Smooth muscle cell (in vitro differentiated cells): ENCODE measurements at regions not wholly inside any gene's neighbourhood (a gene's known extent, or its start where the extent isn't known, plus 50 kb on each side); places are given as distances from the start of the nearest gene placed in this dataset.

Experiments used
- DNase-seq: peaks from one replicate; lab custom pipeline; 2025; ENCODE audit not compliant: unreplicated experiment; lab: John Stamatoyannopoulos, UW
- H2AFZ ChIP-seq: fragments of 200-600 bp; sonication (generic); 2 replicates; pipeline ENCODE4 v1.6.0; 2016; ENCODE audit warnings: antibody characterized with exemption, low read depth, mild to moderate bottlenecking
- H3F3A ChIP-seq: fragments of 200-600 bp; sonication (generic); 2 replicates; pipeline ENCODE4 v1.6.0; 2017; ENCODE audit warnings: antibody characterized with exemption, low read depth
- H3K27ac ChIP-seq: fragments of 200-600 bp; sonication (generic); 2 replicates; pipeline ENCODE4 v1.5.1; 2016; ENCODE audit warnings: low read depth, mild to moderate bottlenecking
- H3K27me3 ChIP-seq: fragments of 200-600 bp; sonication (generic); 2 replicates; pipeline ENCODE4 v1.6.1; 2016; ENCODE audit warnings: low read depth, mild to moderate bottlenecking
- H3K36me3 ChIP-seq: fragments of 200-600 bp; sonication (generic); 2 replicates; pipeline ENCODE4 v1.5.1; 2016; ENCODE audit warnings: low read depth
- H3K4me1 ChIP-seq: fragments of 200-600 bp; sonication (generic); 2 replicates; pipeline ENCODE4 v1.5.1; 2016; ENCODE audit warnings: low read depth
- H3K4me2 ChIP-seq: fragments of 200-600 bp; sonication (generic); 2 replicates; pipeline ENCODE4 v1.6.0; 2016; ENCODE audit warnings: mild to moderate bottlenecking
- H3K4me3 ChIP-seq: fragments of 200-600 bp; sonication (generic); 2 replicates; pipeline ENCODE4 v1.5.1; 2016; ENCODE audit warnings: mild to moderate bottlenecking
- H3K79me2 ChIP-seq: fragments of 200-600 bp; sonication (generic); 2 replicates; pipeline ENCODE4 v1.6.0; 2016; ENCODE audit warnings: low read depth, mild to moderate bottlenecking
- H3K9ac ChIP-seq: fragments of 200-600 bp; sonication (generic); 2 replicates; pipeline ENCODE4 v1.6.0; 2016; ENCODE audit warnings: low read depth
- H3K9me3 ChIP-seq: fragments of 200-600 bp; sonication (generic); replicated peaks from 2 replicates; pipeline ENCODE4 v1.5.1; 2016; ENCODE audit warnings: low read depth
- H4K20me1 ChIP-seq: fragments of 200-600 bp; sonication (generic); 2 replicates; pipeline ENCODE4 v1.6.0; 2016; ENCODE audit warnings: low read depth
- WGBS: methylation state at CpG from one replicate; pipeline ENCODE4 v1.1.7; 2016; ENCODE audit warnings: low lambda C conversion rate; 5-methylcytosine and 5-hydroxymethylcytosine counted together
- TF ChIP-seq, protein P1 (sequence below): fragments of 200-600 bp; sonication (generic); IDR thresholded peaks from 2 replicates; pipeline ENCODE4 v1.5.1; 2017; ENCODE audit warnings: borderline replicate concordance, mild to moderate bottlenecking, antibody characterized with exemption; ENCODE audit not compliant: insufficient read depth, poor library complexity, severe bottlenecking

DNA sequence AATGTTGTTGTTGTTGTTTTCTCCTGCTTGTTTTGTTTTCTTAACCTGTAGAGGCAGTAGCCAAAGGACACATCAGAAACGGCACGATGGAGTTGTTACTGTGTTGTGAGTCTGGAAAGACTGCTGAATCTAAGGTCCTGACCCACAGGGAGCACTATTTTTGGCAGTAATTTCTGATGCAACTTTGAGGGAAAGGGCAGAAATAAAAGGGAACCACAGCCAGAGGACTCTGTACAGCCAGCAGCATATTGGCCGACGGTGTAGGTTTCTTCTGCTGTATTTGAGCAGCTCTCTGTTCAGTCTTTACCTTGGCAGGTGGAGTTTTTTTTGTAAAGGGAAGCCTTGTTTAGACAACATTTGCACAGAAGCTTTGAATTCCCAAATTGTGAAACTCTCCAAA lies 203.0 kb upstream of the GPR101 start:
- H3K9ac ChIP-seq: no peak overlapping the region
- H3F3A ChIP-seq: no peaks in the 10 kb centered on the region
- H3K9me3 ChIP-seq: no peaks in the 10 kb centered on the region
- peaks cover 17% of the 10 kb centered on the region for H3K4me1 ChIP-seq
- no peak overlapping the region for H2AFZ ChIP-seq
- no peak overlapping the region for H3K27ac ChIP-seq
- H3K79me2 ChIP-seq: no peaks in the 10 kb centered on the region
- no peak overlapping the region for H3K4me2 ChIP-seq
- no peaks in the 10 kb centered on the region for H3K27me3 ChIP-seq
- H4K20me1 ChIP-seq: no peaks in the 10 kb centered on the region
- H3K36me3 ChIP-seq: no peaks in the 10 kb centered on the region
- H3K4me3 ChIP-seq: no peak overlapping the region
- 93% methylated on average over 4 of the region's 4 CpGs for WGBS
- no peak for DNase-seq
- TF ChIP-seq, protein P1, sequence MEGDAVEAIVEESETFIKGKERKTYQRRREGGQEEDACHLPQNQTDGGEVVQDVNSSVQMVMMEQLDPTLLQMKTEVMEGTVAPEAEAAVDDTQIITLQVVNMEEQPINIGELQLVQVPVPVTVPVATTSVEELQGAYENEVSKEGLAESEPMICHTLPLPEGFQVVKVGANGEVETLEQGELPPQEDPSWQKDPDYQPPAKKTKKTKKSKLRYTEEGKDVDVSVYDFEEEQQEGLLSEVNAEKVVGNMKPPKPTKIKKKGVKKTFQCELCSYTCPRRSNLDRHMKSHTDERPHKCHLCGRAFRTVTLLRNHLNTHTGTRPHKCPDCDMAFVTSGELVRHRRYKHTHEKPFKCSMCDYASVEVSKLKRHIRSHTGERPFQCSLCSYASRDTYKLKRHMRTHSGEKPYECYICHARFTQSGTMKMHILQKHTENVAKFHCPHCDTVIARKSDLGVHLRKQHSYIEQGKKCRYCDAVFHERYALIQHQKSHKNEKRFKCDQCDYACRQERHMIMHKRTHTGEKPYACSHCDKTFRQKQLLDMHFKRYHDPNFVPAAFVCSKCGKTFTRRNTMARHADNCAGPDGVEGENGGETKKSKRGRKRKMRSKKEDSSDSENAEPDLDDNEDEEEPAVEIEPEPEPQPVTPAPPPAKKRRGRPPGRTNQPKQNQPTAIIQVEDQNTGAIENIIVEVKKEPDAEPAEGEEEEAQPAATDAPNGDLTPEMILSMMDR: no peak

DNA sequence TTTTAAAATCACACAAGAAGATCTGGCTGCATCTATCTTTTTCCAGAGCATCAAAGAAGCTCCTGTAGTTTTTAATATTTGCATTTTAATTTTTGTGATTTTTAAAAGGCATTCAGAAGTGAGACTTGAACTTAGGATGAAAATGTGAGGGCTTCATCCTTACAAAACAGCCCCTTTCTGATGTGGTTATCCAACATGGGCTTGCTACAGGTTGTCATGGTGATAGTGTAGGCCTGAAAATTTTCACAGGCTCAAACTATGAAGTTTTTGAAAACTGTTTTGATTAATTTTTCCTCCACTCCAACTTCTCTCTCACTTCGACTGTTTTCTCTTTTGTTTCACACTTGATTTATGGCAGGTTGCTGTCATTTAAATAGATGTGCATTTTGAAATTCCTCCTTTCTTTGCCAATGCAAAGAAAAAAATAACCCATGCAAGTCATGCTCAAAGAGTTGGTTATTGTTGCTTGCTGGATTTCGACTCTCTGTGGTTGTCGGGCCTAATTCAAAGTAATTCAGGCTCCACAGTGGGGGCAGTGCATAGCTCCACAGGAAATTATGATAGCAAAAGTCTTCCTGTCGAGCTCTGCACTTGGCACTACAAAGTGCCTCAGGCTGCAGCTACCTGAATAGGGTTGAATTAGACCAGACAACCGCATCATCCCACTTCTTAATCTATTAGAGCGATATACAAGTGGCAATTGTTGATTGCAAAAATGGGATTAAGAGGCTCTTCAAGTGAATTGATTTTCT lies 201.0 kb upstream of the GPR101 start:
- H4K20me1 ChIP-seq: no peaks in the 10 kb centered on the region
- no peaks in the 10 kb centered on the region for H3K9me3 ChIP-seq
- no peak overlapping the region for H3K9ac ChIP-seq
- H3K4me2 ChIP-seq: no peak overlapping the region
- H3K79me2 ChIP-seq: no peaks in the 10 kb centered on the region
- whole genome bisulfite sequencing: 73% methylated on average over 6 of the region's 6 CpGs
- H3K27me3 ChIP-seq: no peaks in the 10 kb centered on the region
- no peak overlapping the region for H2AFZ ChIP-seq
- DNase-seq: no peak
- no peaks in the 10 kb centered on the region for H3F3A ChIP-seq
- no peak overlapping the region for H3K27ac ChIP-seq
- TF ChIP-seq, protein P1: no peak
- H3K4me3 ChIP-seq: no peak overlapping the region
- peaks cover 17% of the 10 kb centered on the region for H3K4me1 ChIP-seq
- no peaks in the 10 kb centered on the region for H3K36me3 ChIP-seq

DNA sequence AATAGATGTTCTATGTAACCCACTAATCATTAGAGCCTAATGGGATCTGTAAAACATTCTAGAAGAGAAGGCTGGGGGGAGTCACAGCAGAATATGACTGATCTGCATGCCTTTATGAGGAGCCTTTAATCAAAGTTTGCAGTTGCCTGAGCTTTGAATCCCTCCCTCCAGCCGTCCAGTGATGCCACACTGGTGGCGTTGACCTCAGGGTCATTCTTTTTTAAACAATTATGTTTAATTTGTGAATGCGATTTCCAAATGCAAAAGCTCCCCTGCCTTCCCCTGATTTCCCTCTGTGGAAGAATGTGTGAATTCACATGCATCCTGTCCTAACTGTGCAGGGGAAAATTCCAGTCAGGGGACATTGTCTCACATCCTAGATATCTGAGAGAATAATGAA lies 199.7 kb upstream of the GPR101 start:
- H3K27me3 ChIP-seq: no peaks in the 10 kb centered on the region
- no peak overlapping the region for H3K4me3 ChIP-seq
- WGBS: 64% methylated on average over 3 of the region's 3 CpGs
- H3K36me3 ChIP-seq: no peaks in the 10 kb centered on the region
- H2AFZ ChIP-seq: no peak overlapping the region
- no peak overlapping the region for H3K27ac ChIP-seq
- no peaks in the 10 kb centered on the region for H3K79me2 ChIP-seq
- no peak overlapping the region for H3K4me2 ChIP-seq
- H3K9me3 ChIP-seq: no peaks in the 10 kb centered on the region
- no peak overlapping the region for H3K9ac ChIP-seq
- DNase-seq: no peak
- no peaks in the 10 kb centered on the region for H3F3A ChIP-seq
- H3K4me1 ChIP-seq: peaks cover 17% of the 10 kb centered on the region
- TF ChIP-seq, protein P1: no peak
- H4K20me1 ChIP-seq: no peaks in the 10 kb centered on the region

DNA sequence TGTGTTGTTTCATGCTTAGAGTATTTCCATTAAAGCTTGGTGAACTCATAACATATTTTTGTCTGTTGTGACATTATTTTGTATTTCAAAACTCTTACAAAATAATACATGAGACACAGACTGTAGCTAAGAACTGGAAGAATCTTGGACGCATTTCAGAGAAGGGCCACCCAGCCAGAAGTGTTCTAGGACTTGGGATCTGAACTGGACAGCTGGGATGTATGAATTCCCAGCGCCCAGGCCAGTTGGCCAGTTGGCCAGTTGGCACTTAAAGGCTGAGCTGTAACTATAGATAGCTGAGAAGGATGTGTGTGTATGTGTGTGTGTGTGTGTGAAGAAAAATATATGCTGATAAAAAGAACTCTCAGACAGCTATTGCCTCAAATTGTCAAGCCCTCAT lies 193.4 kb upstream of the GPR101 start:
- 49% methylated on average over 2 of the region's 2 CpGs for WGBS
- Histone ChIP-seq H3K4me3 (no peak overlapping the region), H3K9ac (no peak overlapping the region), H3F3A (no peaks in the 10 kb centered on the region), H3K4me2 (no peak overlapping the region), H3K36me3 (no peaks in the 10 kb centered on the region), H4K20me1 (no peaks in the 10 kb centered on the region), H2AFZ (no peak overlapping the region), H3K79me2 (no peaks in the 10 kb centered on the region), H3K4me1 (no peaks in the 10 kb centered on the region), H3K27me3 (no peaks in the 10 kb centered on the region), H3K27ac (no peak overlapping the region), H3K9me3 (no peaks in the 10 kb centered on the region)
- TF ChIP-seq, protein P1: no peak
- no peak for DNase-seq
